ENCODE measurements at regions not wholly inside any gene's neighbourhood (a gene's known extent, or its start where the extent isn't known, plus 50 kb on each side); places are given as distances from the start of the nearest gene placed in this dataset.

DNA sequence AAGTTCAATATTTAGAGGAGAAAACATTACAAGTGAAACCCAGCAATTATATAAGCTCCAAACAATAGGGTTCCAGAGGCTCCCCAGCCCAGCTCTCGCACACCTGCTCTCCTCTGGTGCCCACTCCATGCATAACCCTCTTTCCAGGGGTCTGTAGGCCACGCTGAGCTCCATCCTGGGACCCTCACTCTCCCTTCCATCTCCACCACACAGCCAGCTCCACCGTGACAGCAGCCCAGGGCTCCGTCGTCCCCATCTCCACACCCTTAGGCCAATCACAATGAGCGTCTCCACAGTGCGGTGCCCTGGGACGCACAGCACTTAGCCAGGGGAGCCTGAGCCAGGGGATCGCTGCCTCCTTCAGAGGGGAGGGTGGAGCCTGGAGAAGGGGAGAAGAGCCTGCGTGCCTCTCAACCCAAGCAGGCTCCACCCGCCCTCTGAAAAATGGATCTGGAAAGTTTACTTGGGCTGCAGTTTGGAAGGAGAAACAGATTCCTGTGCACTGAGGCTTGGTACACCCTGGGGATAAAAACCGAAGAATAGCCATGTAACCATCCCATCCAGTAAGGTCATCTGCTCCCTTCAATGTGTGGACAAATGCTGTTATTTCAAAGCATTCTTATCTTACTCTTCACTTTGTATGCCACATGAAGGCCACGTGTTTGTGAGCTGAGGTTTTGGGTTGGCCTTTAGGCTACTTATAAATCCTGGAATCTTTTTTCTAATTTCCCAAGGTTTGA, 72.4 kb upstream of the GGTLC1 start:
- TF ChIP-seq, protein P1, sequence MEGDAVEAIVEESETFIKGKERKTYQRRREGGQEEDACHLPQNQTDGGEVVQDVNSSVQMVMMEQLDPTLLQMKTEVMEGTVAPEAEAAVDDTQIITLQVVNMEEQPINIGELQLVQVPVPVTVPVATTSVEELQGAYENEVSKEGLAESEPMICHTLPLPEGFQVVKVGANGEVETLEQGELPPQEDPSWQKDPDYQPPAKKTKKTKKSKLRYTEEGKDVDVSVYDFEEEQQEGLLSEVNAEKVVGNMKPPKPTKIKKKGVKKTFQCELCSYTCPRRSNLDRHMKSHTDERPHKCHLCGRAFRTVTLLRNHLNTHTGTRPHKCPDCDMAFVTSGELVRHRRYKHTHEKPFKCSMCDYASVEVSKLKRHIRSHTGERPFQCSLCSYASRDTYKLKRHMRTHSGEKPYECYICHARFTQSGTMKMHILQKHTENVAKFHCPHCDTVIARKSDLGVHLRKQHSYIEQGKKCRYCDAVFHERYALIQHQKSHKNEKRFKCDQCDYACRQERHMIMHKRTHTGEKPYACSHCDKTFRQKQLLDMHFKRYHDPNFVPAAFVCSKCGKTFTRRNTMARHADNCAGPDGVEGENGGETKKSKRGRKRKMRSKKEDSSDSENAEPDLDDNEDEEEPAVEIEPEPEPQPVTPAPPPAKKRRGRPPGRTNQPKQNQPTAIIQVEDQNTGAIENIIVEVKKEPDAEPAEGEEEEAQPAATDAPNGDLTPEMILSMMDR (IDR thresholded peaks at IDR 0.05; ENCODE audit: low read depth, low read length): no peak
- ChIA-PET CTCF (no interaction called here), POLR2A (interaction anchor here (0.5 kb wide), 1 partner anchor 19 kb away, joined by 4 read pairs; no protein-coding TSS in a partner anchor)
- DNase-seq (ENCODE audit: low read depth, low spot score): no peak
- no peaks in the 10 kb centered on the region for H3K27me3 ChIP-seq (ENCODE audit: control insufficient read depth, insufficient read depth, low read length)
- H3K9me3 ChIP-seq (ENCODE audit: control insufficient read depth, insufficient read depth, low read length): peaks cover 2% of the 10 kb centered on the region; the same call in 1 of the 2 replicates
- no peak overlapping the region for H3K27ac ChIP-seq (ENCODE audit: low read depth, low read length)
- H3K4me3 ChIP-seq (ENCODE audit: low read depth, low read length): no peak overlapping the region

DNA sequence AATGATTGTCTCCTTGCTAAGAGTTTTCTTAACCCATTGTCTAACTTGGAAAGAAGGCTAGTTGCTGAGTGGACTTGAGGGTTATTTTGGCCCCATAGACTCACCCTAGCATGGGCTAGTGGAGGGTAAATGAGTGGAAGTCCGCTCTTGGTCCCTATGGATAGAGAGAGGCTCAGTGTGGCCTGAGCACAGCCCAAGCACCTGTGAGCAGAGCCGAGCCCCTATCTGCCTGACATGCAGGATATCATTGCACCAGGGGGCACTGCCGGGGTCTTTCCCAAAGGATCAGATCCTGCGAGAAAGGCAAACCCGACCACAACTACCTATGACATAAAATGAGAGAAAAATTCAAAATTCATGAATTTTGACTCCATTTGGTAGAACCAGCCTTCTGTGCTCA, 70.6 kb upstream of the GGTLC1 start:
- no peak overlapping the region for H3K4me3 ChIP-seq (ENCODE audit: low read depth, low read length)
- TF ChIP-seq, protein P1 (IDR thresholded peaks at IDR 0.05; ENCODE audit: low read depth, low read length): no peak
- ChIA-PET CTCF (no interaction called here), POLR2A (no interaction called here)
- H3K27ac ChIP-seq (ENCODE audit: low read depth, low read length): no peak overlapping the region
- no peak for DNase-seq (ENCODE audit: low read depth, low spot score)
- no peaks in the 10 kb centered on the region for H3K27me3 ChIP-seq (ENCODE audit: control insufficient read depth, insufficient read depth, low read length)
- H3K9me3 ChIP-seq (ENCODE audit: control insufficient read depth, insufficient read depth, low read length): peaks cover 2% of the 10 kb centered on the region; the same call in 1 of the 2 replicates

DNA sequence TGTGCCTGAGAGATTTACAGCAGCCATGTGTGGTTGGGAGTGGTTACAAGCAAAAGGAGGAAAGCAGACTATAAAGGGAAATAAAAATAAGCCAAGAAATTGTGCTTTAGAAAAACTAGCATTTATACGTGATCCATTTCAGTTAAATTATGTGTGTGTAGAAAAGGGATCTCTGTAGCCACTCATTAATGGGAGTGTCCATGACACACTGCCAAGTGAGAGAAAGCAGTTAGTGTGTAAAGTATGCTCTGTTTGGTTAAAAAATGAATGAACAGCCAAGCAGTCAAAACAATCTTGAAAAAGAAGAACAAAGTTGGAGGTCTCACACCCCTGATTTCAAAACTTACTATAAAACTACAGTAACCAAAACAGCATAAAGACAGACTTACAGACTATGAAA, 67.9 kb upstream of the GGTLC1 start:
- no peak for DNase-seq (ENCODE audit: low read depth, low spot score)
- ChIA-PET POLR2A (no interaction called here), CTCF (no interaction called here)
- TF ChIP-seq, protein P1 (IDR thresholded peaks at IDR 0.05; ENCODE audit: low read depth, low read length): no peak
- Histone ChIP-seq H3K9me3 (ENCODE audit: control insufficient read depth, insufficient read depth, low read length) (peaks cover 2% of the 10 kb centered on the region; the same call in 1 of the 2 replicates), H3K27ac (ENCODE audit: low read depth, low read length) (no peak overlapping the region), H3K4me3 (ENCODE audit: low read depth, low read length) (no peak overlapping the region), H3K27me3 (ENCODE audit: control insufficient read depth, insufficient read depth, low read length) (no peaks in the 10 kb centered on the region)

DNA sequence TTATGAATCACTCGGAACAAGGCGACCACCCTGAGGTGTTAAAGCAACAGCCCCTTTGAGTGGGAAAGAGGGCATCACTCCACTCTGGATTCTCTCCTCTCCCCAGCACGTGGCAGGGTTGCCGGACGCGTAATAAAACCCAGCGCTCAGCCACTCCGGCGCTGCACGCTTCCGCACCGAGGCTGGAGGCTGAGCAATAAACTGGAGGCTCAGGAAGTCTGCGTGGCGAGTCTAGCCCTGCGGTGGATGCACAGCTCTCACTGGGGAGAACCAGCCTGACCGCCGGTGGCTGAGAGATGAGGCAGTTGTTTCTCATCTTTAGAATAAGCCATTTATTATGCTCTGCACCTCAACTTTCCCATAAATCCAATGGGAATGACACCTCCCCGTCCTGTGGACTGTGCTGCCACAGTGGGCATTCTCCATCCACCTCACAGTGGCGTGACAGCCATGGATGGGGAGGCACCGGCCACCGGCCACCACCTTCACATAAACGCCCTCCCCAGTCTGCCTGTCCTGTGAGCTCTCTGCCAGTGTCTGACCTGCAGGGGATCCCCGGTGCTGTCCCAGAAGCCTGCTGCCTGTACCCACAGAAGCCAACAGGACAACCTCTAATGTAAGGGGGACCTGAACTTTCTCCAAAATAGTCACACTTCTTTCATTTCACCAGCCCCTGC, 64.2 kb upstream of the GGTLC1 start:
- no peak overlapping the region for H3K4me3 ChIP-seq (ENCODE audit: low read depth, low read length)
- TF ChIP-seq, protein P1 (IDR thresholded peaks at IDR 0.05; ENCODE audit: low read depth, low read length): no peak
- no peaks in the 10 kb centered on the region; the same call in 1 of the 2 replicates for H3K9me3 ChIP-seq (ENCODE audit: control insufficient read depth, insufficient read depth, low read length)
- peak overlapping the region; percentile 2 for H3K27ac ChIP-seq (ENCODE audit: low read depth, low read length)
- ChIA-PET POLR2A (no interaction called here), CTCF (no interaction called here)
- no peak for DNase-seq (ENCODE audit: low read depth, low spot score)
- no peaks in the 10 kb centered on the region for H3K27me3 ChIP-seq (ENCODE audit: control insufficient read depth, insufficient read depth, low read length)

DNA sequence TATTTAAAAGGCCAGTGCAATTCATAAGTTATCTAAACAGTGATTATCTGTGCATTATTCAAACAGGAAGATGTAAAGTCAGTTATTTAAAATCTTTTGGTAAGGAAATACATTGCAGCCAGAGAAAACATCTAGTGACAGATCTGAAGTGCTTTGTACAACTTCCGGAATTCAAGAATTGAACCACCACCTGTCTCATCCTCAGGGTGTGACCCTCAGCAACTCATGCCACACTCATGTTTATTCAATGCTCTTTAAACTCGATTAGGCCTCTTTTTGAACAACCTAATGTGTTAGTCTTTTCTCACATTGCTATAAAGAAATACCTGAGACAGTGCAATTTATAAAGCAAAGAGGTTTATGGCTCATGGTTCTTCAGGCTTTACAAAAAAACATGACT, 62.6 kb upstream of the GGTLC1 start:
- TF ChIP-seq, protein P1 (IDR thresholded peaks at IDR 0.05; ENCODE audit: low read depth, low read length): no peak
- Histone ChIP-seq H3K9me3 (ENCODE audit: control insufficient read depth, insufficient read depth, low read length) (no peaks in the 10 kb centered on the region; the same call in 1 of the 2 replicates), H3K27ac (ENCODE audit: low read depth, low read length) (no peak overlapping the region), H3K27me3 (ENCODE audit: control insufficient read depth, insufficient read depth, low read length) (no peaks in the 10 kb centered on the region), H3K4me3 (ENCODE audit: low read depth, low read length) (no peak overlapping the region)
- ChIA-PET CTCF (no interaction called here), POLR2A (no interaction called here)
- DNase-seq (ENCODE audit: low read depth, low spot score): no peak
